H9 (cell line): ENCODE measurements at regions not wholly inside any gene's neighbourhood (a gene's known extent, or its start where the extent isn't known, plus 50 kb on each side); places are given as distances from the start of the nearest gene placed in this dataset.

Experiments
- DNase-seq: peaks from one replicate; pipeline ENCODE4 v3.0.0-alpha.2; 2017
- H2AFZ ChIP-seq: one replicate; pipeline ENCODE4 v1.6.1; 2013; ENCODE audit warnings: mild to moderate bottlenecking, low read length, control low read depth, moderate library complexity
- H2AK5ac ChIP-seq: 2 replicates; pipeline ENCODE4 v1.6.1; 2013; ENCODE audit warnings: low read length, control low read depth, mixed read lengths; ENCODE audit not compliant: insufficient read length
- H2BK120ac ChIP-seq: one replicate; pipeline ENCODE4 v1.6.1; 2013; ENCODE audit warnings: low read depth, mild to moderate bottlenecking, low read length, control low read depth, inconsistent platforms; ENCODE audit not compliant: poor library complexity, severe bottlenecking
- H2BK12ac ChIP-seq: 2 replicates; pipeline ENCODE4 v1.6.1; 2013; ENCODE audit warnings: low read length, control low read depth, mixed read lengths, low read depth; ENCODE audit not compliant: insufficient read length
- H2BK15ac ChIP-seq: 2 replicates; pipeline ENCODE4 v1.6.1; 2013; ENCODE audit warnings: low read depth, low read length, control low read depth
- H2BK20ac ChIP-seq: one replicate; pipeline ENCODE4 v1.6.1; 2013; ENCODE audit warnings: low read depth, mild to moderate bottlenecking, low read length, control low read depth, inconsistent platforms; ENCODE audit not compliant: poor library complexity, severe bottlenecking
- H2BK5ac ChIP-seq: 2 replicates; pipeline ENCODE4 v1.6.1; 2013; ENCODE audit warnings: low read length, control low read depth, mixed read lengths; ENCODE audit not compliant: insufficient read length
- H3K14ac ChIP-seq: 2 replicates; pipeline ENCODE4 v1.6.1; 2013; ENCODE audit warnings: low read length, control low read depth; ENCODE audit not compliant: insufficient read depth
- H3K18ac ChIP-seq: 2 replicates; pipeline ENCODE4 v1.6.1; 2013; ENCODE audit warnings: low read depth, mild to moderate bottlenecking, mixed read lengths, low read length, control low read depth; ENCODE audit not compliant: insufficient read length
- H3K23ac ChIP-seq: 2 replicates; pipeline ENCODE4 v1.6.1; 2013; ENCODE audit warnings: low read length, control low read depth, mixed read lengths, low read depth; ENCODE audit not compliant: insufficient read length
- H3K23me2 ChIP-seq: 2 replicates; pipeline ENCODE4 v1.6.1; 2013; ENCODE audit warnings: low read depth, mild to moderate bottlenecking, mixed read lengths, low read length, control low read depth; ENCODE audit not compliant: insufficient read length, poor library complexity, severe bottlenecking
- H3K27ac ChIP-seq: 2 replicates; pipeline ENCODE4 v1.5.1; 2013; ENCODE audit warnings: low read length, control low read depth, mixed read lengths, low read depth; ENCODE audit not compliant: insufficient read length
- H3K27me3 ChIP-seq: 2 replicates; pipeline ENCODE4 v1.6.1; 2013; ENCODE audit warnings: low read length, control low read depth, inconsistent platforms; ENCODE audit not compliant: insufficient read depth
- H3K4ac ChIP-seq: 2 replicates; pipeline ENCODE4 v1.6.1; 2013; ENCODE audit warnings: low read depth, mild to moderate bottlenecking, control low read depth, inconsistent platforms, low read length, moderate library complexity
- H3K4me1 ChIP-seq: 2 replicates; pipeline ENCODE4 v1.6.1; 2013; ENCODE audit warnings: low read length, control low read depth, inconsistent platforms; ENCODE audit not compliant: insufficient read depth
- H3K4me2 ChIP-seq: 2 replicates; pipeline ENCODE4 v1.6.1; 2013; ENCODE audit warnings: low read length, control low read depth, mixed read lengths; ENCODE audit not compliant: insufficient read length, insufficient read depth
- H3K56ac ChIP-seq: 2 replicates; pipeline ENCODE4 v1.6.1; 2013; ENCODE audit warnings: low read depth, mild to moderate bottlenecking, mixed read lengths, low read length, control low read depth; ENCODE audit not compliant: insufficient read length
- H3K79me1 ChIP-seq: 2 replicates; pipeline ENCODE4 v1.6.1; 2013; ENCODE audit warnings: low read depth, mild to moderate bottlenecking, moderate library complexity, low read length, control low read depth, inconsistent platforms; ENCODE audit not compliant: insufficient read depth, poor library complexity, severe bottlenecking
- H3K79me2 ChIP-seq: 2 replicates; pipeline ENCODE4 v1.6.1; 2013; ENCODE audit warnings: low read length, control low read depth, inconsistent platforms; ENCODE audit not compliant: insufficient read depth
- H3K9ac ChIP-seq: 2 replicates; pipeline ENCODE4 v1.6.1; 2013; ENCODE audit warnings: low read length, control low read depth, mixed read lengths; ENCODE audit not compliant: insufficient read length; ENCODE audit errors: extremely low read depth
- H3K9me3 ChIP-seq: one replicate; pipeline ENCODE4 v1.6.1; 2013; ENCODE audit warnings: low read depth, low read length, inconsistent platforms; ENCODE audit not compliant: control insufficient read depth
- H3T11ph ChIP-seq: one replicate; pipeline ENCODE4 v1.6.1; 2013; ENCODE audit warnings: mild to moderate bottlenecking, low read length, control low read depth, inconsistent platforms
- H4K20me1 ChIP-seq: one replicate; pipeline ENCODE4 v1.6.1; 2013; ENCODE audit not compliant: control insufficient read depth, insufficient read length, insufficient read depth
- H4K5ac ChIP-seq: 2 replicates; pipeline ENCODE4 v1.6.1; 2013; ENCODE audit warnings: low read depth, mild to moderate bottlenecking, mixed read lengths, low read length, control low read depth; ENCODE audit not compliant: insufficient read length
- H4K8ac ChIP-seq: replicated peaks from 2 replicates; pipeline ENCODE4 v1.6.1; 2013; ENCODE audit warnings: low read length, control low read depth, mixed read lengths, low read depth; ENCODE audit not compliant: insufficient read length
- H4K91ac ChIP-seq: 2 replicates; pipeline ENCODE4 v1.6.1; 2013; ENCODE audit warnings: low read depth, mild to moderate bottlenecking, moderate library complexity, mixed read lengths, low read length, control low read depth; ENCODE audit not compliant: insufficient read length
- H3K27ac Mint-ChIP-seq, 3 experiments: 2 replicates in 2 of 3; 3 replicates in 1 of 3; pipeline ENCODE4 v1.8.0; 2020 to 2021; ENCODE audit warnings: mixed read lengths in 3 of 3, mild to moderate bottlenecking in 1 of 3, moderate library complexity in 1 of 3
- H3K27me3 Mint-ChIP-seq: 2 replicates; pipeline ENCODE4 v1.8.0; 2021; ENCODE audit warnings: low read depth, mild to moderate bottlenecking, moderate library complexity, mixed read lengths
- H3K36me3 Mint-ChIP-seq, 3 experiments: 2 replicates in 2 of 3; 3 replicates in 1 of 3; pipeline ENCODE4 v1.8.0; 2020 to 2021; ENCODE audit warnings: low read depth in 3 of 3, mixed read lengths in 3 of 3; ENCODE audit not compliant: insufficient read depth in 1 of 3
- H3K4me1 Mint-ChIP-seq, 2 experiments: 2 replicates each; pipeline ENCODE4 v1.8.0; 2020; ENCODE audit warnings: mixed read lengths in 2 of 2
- H3K4me3 Mint-ChIP-seq, 2 experiments: 2 replicates in 1 of 2; 3 replicates in 1 of 2; pipeline ENCODE4 v1.8.0; 2020 to 2021; ENCODE audit warnings: mild to moderate bottlenecking in 2 of 2, mixed read lengths in 2 of 2, moderate library complexity in 1 of 2
- H3K9me3 Mint-ChIP-seq, 2 experiments: 2 replicates in 1 of 2; 3 replicates in 1 of 2; pipeline ENCODE4 v1.8.0; 2020; ENCODE audit warnings: mild to moderate bottlenecking in 2 of 2, mixed read lengths in 2 of 2, moderate library complexity in 1 of 2
- CTCF ChIP-seq: fragments of 200-600 bp; sonication (generic); conservative IDR thresholded peaks from 3 replicates; pipeline ENCODE4 v1.8.0; 2021; ENCODE audit warnings: antibody characterized with exemption, mild to moderate bottlenecking
- WGBS: extraction: QIAGEN DNeasy Blood & Tissue Kit; methylation state at CpG from one replicate; pipeline ENCODE4 v1.1.7; 2013; ENCODE audit warnings: missing lambda C conversion rate, low lambda C conversion rate, mixed read lengths; ENCODE audit not compliant: insufficient read length; ENCODE audit errors: extremely low coverage; 5-methylcytosine and 5-hydroxymethylcytosine counted together

GRCh38 chr10:125341611-125342010 lies 181.2 kb upstream of the CTBP2 start:
- H3K4me2 ChIP-seq: no peak overlapping the region
- no peaks in the 10 kb centered on the region for H3K79me2 ChIP-seq
- H3K27me3 ChIP-seq: no peaks in the 10 kb centered on the region; the same call in 1 of the 2 replicates
- H3K9me3 Mint-ChIP-seq: no peaks in the 10 kb centered on the region; a peak in 1 of 5 replicates
- H4K8ac ChIP-seq: no peak overlapping the region
- H2BK15ac ChIP-seq: no peak overlapping the region
- H3K36me3 Mint-ChIP-seq: no peaks in the 10 kb centered on the region
- no peak overlapping the region for H3K27ac Mint-ChIP-seq
- H3K23me2 ChIP-seq: no peaks in the 10 kb centered on the region
- no peak overlapping the region for H2BK12ac ChIP-seq
- no peak overlapping the region for H2AK5ac ChIP-seq
- no peak overlapping the region for H2BK5ac ChIP-seq
- H3K23ac ChIP-seq: no peak overlapping the region
- H3K14ac ChIP-seq: no peak overlapping the region
- H3K4me1 ChIP-seq: no peaks in the 10 kb centered on the region
- no peak overlapping the region for H3K27ac ChIP-seq
- no peaks in the 10 kb centered on the region for H4K20me1 ChIP-seq
- no peak overlapping the region for H2BK120ac ChIP-seq
- peaks cover 2% of the 10 kb centered on the region; the same call in 1 of the 2 replicates for H3K27me3 Mint-ChIP-seq
- H3T11ph ChIP-seq: no peak overlapping the region
- H2AFZ ChIP-seq: no peak overlapping the region
- H3K56ac ChIP-seq: no peak overlapping the region
- no peak overlapping the region for H2BK20ac ChIP-seq
- no peak overlapping the region for H3K9ac ChIP-seq
- H3K79me1 ChIP-seq: no peaks in the 10 kb centered on the region
- no peak overlapping the region for H3K4ac ChIP-seq
- WGBS: no CpG with 5 or more reads among the region's 5 CpGs
- H3K9me3 ChIP-seq: no peaks in the 10 kb centered on the region
- no peak overlapping the region for H4K91ac ChIP-seq
- TF ChIP-seq CTCF: no peak
- no peak overlapping the region for H4K5ac ChIP-seq
- no peak for DNase-seq
- H3K4me1 Mint-ChIP-seq: peaks cover 0 to 5% of the 10 kb centered on the region in 2 experiments; a peak in 3 of 4 replicates
- H3K18ac ChIP-seq: no peak overlapping the region
- H3K4me3 Mint-ChIP-seq: no peak overlapping the region
